Motor neuron (in vitro differentiated cells): ENCODE measurements at regions not wholly inside any gene's neighbourhood (a gene's known extent, or its start where the extent isn't known, plus 50 kb on each side); places are given as distances from the start of the nearest gene placed in this dataset.

Experiments
- ATAC-seq, 8 experiments: fragments of 200-7000 bp; cut with Tn5 transposase; replicated peaks in 6 of 8; 2 replicates each; pipeline ENCODE4 v1.8.0; 2021; ENCODE audit warnings: mild to moderate bottlenecking in 8 of 8, moderate library complexity in 8 of 8
- H3K27ac ChIP-seq, 2 donors: fragments of 250-450 bp; sonication (Bioruptor Pico); 2 replicates each; pipeline ENCODE4 v1.9.0; 2021; ENCODE audit warnings: antibody characterized with exemption in 2 of 2, mild to moderate bottlenecking in 2 of 2, moderate library complexity in 1 of 2
- H3K4me1 ChIP-seq, 2 donors: fragments of 250-450 bp; sonication (Bioruptor Pico); replicated peaks in 1 of 2; 2 replicates each; pipeline ENCODE4 v1.6.1; 2021; ENCODE audit warnings: antibody characterized with exemption in 2 of 2, mild to moderate bottlenecking in 2 of 2, moderate library complexity in 1 of 2
- H3K4me3 ChIP-seq, 5 donors: fragments of 250-450 bp; sonication (Bioruptor Pico); 2 replicates each; pipeline ENCODE4 v1.9.0; 2021; ENCODE audit warnings: antibody characterized with exemption in 5 of 5, mild to moderate bottlenecking in 5 of 5, moderate library complexity in 4 of 5
- WGBS, 10 experiments: fragments of 450-650 bp; shearing (Covaris generic); methylation state at CpG; one replicate each; pipeline ENCODE4 v1.0.0; 2022; 5-methylcytosine and 5-hydroxymethylcytosine counted together
- in situ Hi-C, 9 experiments: fragments of 400-800 bp; cut with MboI; loops; one replicate each; pipeline ENCODE4 v1.15.0; 2021; ENCODE audit warnings: low sequenced_read_pairs in 9 of 9, low pct_unique_long_range_greater_than_20kb in 2 of 9; ENCODE audit not compliant: unreplicated experiment in 9 of 9

GRCh38 chr1:222034790-222035189 is 292.9 kb upstream of the DUSP10 start:
- ATAC-seq, result no peak

GRCh38 chr1:222033450-222033849 is 291.6 kb upstream of the DUSP10 start:
- WGBS, 10 experiments, result 0 to 100% (median 63%) methylated on average over 1 to 3 of the region's 3 CpGs; no CpG with 5 or more reads in 2 of the 10 experiments
- in situ Hi-C loops, result no loop called here
- H3K4me3 ChIP-seq, result no peak overlapping the region
- H3K27ac ChIP-seq, result no peak overlapping the region
- peak in 3 of 8 experiments; percentile 17 to 92 (median 70) for ATAC-seq
- H3K4me1 ChIP-seq, result peaks cover 0 to 5% of the 10 kb centered on the region in 2 donors

More at GRCh38 chr1:222034790-222035189, 292.9 kb upstream of the DUSP10 start:
- Histone ChIP-seq H3K27ac (no peak overlapping the region), H3K4me3 (no peak overlapping the region), H3K4me1 (no peaks in the 10 kb centered on the region)
- in situ Hi-C loops, result no loop called here
- WGBS, 10 experiments, result 64 to 95% (median 87%) methylated on average over 2 to 4 of the region's 4 CpGs

GRCh38 chr1:222031318-222031717 is 289.4 kb upstream of the DUSP10 start:
- in situ Hi-C loops, result no loop called here
- Histone ChIP-seq H3K27ac (no peak overlapping the region), H3K4me1 (peaks cover 2 to 13% of the 10 kb centered on the region in 2 donors), H3K4me3 (no peak overlapping the region)
- peak in 1 of 8 experiments; percentile 50 for ATAC-seq
- WGBS, 10 experiments, result 0 to 100% (median 50%) methylated on average over 1 of the region's 1 CpG; no CpG with 5 or more reads in 1 of the 10 experiments

GRCh38 chr1:222028676-222029075 is 286.8 kb upstream of the DUSP10 start:
- in situ Hi-C loops, result no loop called here
- Histone ChIP-seq H3K27ac (no peak overlapping the region), H3K4me3 (no peak overlapping the region), H3K4me1 (peaks cover 2 to 13% of the 10 kb centered on the region in 2 donors)
- 77 to 100% (median 100%) methylated on average over 1 to 2 of the region's 2 CpGs; no CpG with 5 or more reads in 3 of the 10 experiments for WGBS, 10 experiments
- ATAC-seq, result peak in 4 of 8 experiments; percentile 31 to 69 (median 50)

- peaks cover 2 to 13% of the 10 kb centered on the region in 2 donors for H3K4me1 ChIP-seq
- ATAC-seq, result peak in 4 of 8 experiments; percentile 47 to 54 (median 52)
- no peak overlapping the region for H3K27ac ChIP-seq
- in situ Hi-C loops, result no loop called here
- 0 to 83% (median 44%) methylated on average over 1 to 2 of the region's 3 CpGs; no CpG with 5 or more reads in 3 of the 10 experiments for WGBS, 10 experiments
- H3K4me3 ChIP-seq, result no peak overlapping the region
These were observed 286.2 kb upstream of the DUSP10 start for GRCh38 chr1:222028116-222028515.

GRCh38 chr1:222026280-222026679 is 284.4 kb upstream of the DUSP10 start:
- Histone ChIP-seq H3K4me3 (no peak overlapping the region), H3K27ac (no peak overlapping the region), H3K4me1 (peaks cover 2 to 13% of the 10 kb centered on the region in 2 donors)
- ATAC-seq, result no peak
- 57 to 100% (median 91%) methylated on average over 1 to 7 of the region's 7 CpGs for WGBS, 10 experiments
- in situ Hi-C loops, result no loop called here

- in situ Hi-C loops, result no loop called here
- no peak for ATAC-seq
These were observed 281.1 kb upstream of the DUSP10 start for GRCh38 chr1:222023025-222023424.

GRCh38 chr1:222021129-222021528 is 279.2 kb upstream of the DUSP10 start:
- Histone ChIP-seq H3K27ac (no peak overlapping the region), H3K4me1 (no peaks in the 10 kb centered on the region), H3K4me3 (no peak overlapping the region)
- no peak for ATAC-seq
- WGBS, 10 experiments, result 44 to 100% (median 76%) methylated on average over 1 to 5 of the region's 5 CpGs
- in situ Hi-C loops, result no loop called here

More at GRCh38 chr1:222023025-222023424, 281.1 kb upstream of the DUSP10 start:
- WGBS, 10 experiments, result 53 to 100% (median 92%) methylated on average over 1 to 5 of the region's 5 CpGs; no CpG with 5 or more reads in 1 of the 10 experiments
- Histone ChIP-seq H3K27ac (no peak overlapping the region), H3K4me1 (peaks cover 2 to 4% of the 10 kb centered on the region in 2 donors), H3K4me3 (no peak overlapping the region)

- in situ Hi-C loops, result no loop called here
- no peaks in the 10 kb centered on the region for H3K4me1 ChIP-seq
- no peak overlapping the region for H3K4me3 ChIP-seq
- ATAC-seq, result no peak
- no peak overlapping the region for H3K27ac ChIP-seq
These were observed 278.7 kb upstream of the DUSP10 start for GRCh38 chr1:222020553-222020952.

GRCh38 chr1:222019029-222019428 is 277.1 kb upstream of the DUSP10 start:
- WGBS, 10 experiments, result 0 to 86% (median 62%) methylated on average over 1 to 3 of the region's 3 CpGs
- H3K4me1 ChIP-seq, result no peaks in the 10 kb centered on the region
- ATAC-seq, result no peak
- H3K27ac ChIP-seq, result no peak overlapping the region
- in situ Hi-C loops, result no loop called here
- H3K4me3 ChIP-seq, result no peak overlapping the region

- H3K27ac ChIP-seq, result no peak overlapping the region
- no peaks in the 10 kb centered on the region for H3K4me1 ChIP-seq
- no peak overlapping the region for H3K4me3 ChIP-seq
- 56 to 100% (median 94%) methylated on average over 1 to 3 of the region's 3 CpGs; no CpG with 5 or more reads in 2 of the 10 experiments for WGBS, 10 experiments
- in situ Hi-C loops, result no loop called here
- no peak for ATAC-seq
These were observed 276.2 kb upstream of the DUSP10 start for GRCh38 chr1:222018041-222018440.

- no peak for ATAC-seq
- Histone ChIP-seq H3K27ac (no peak overlapping the region), H3K4me3 (no peak overlapping the region), H3K4me1 (no peaks in the 10 kb centered on the region)
- in situ Hi-C loops, result no loop called here
- WGBS, 10 experiments, result 38 to 90% (median 77%) methylated on average over 2 to 3 of the region's 3 CpGs
These were observed 273.8 kb upstream of the DUSP10 start for GRCh38 chr1:222015686-222016085.

GRCh38 chr1:222014001-222014400 is 272.1 kb upstream of the DUSP10 start:
- Histone ChIP-seq H3K4me3 (no peak overlapping the region), H3K27ac (no peak overlapping the region), H3K4me1 (no peaks in the 10 kb centered on the region)
- ATAC-seq, result no peak
- 0 to 94% (median 78%) methylated on average over 1 to 4 of the region's 4 CpGs for WGBS, 10 experiments
- in situ Hi-C loops, result no loop called here

- Histone ChIP-seq H3K4me1 (no peaks in the 10 kb centered on the region), H3K27ac (no peak overlapping the region), H3K4me3 (no peak overlapping the region)
- WGBS, 10 experiments, result 40 to 97% (median 89%) methylated on average over 2 of the region's 2 CpGs; no CpG with 5 or more reads in 3 of the 10 experiments
- in situ Hi-C loops, result no loop called here
- ATAC-seq, result no peak
These were observed 270.9 kb upstream of the DUSP10 start for GRCh38 chr1:222012816-222013215.
